Keratinocyte (primary cell): ENCODE measurements at regions not wholly inside any gene's neighbourhood (a gene's known extent, or its start where the extent isn't known, plus 50 kb on each side); places are given as distances from the start of the nearest gene placed in this dataset.
A peak's percentile ranks its signal among the peaks of the same experiment; 100 is the strongest.

ENCODE experiments used
- DNase-seq: peaks from one replicate; pipeline ENCODE4 v3.0.0-alpha.2; 2011; ENCODE audit warnings: low read depth, missing footprints, low spot score
- FAIRE-seq: peaks from 2 replicates; lab custom pipeline; 2011; peaks lifted over from hg19 to GRCh38; lab: Jason Lieb, UNC
- H2AFZ ChIP-seq: 2 replicates; pipeline ENCODE4 v1.6.0; 2012; ENCODE audit warnings: low read length, control low read depth, inconsistent platforms; ENCODE audit not compliant: control insufficient read depth
- H3K27ac ChIP-seq: 2 replicates; pipeline ENCODE4 v1.5.1; 2011; ENCODE audit warnings: low read length; ENCODE audit not compliant: control insufficient read depth, insufficient read depth
- H3K27me3 ChIP-seq: 3 replicates; pipeline ENCODE4 v1.6.0; 2011; ENCODE audit warnings: low read length; ENCODE audit not compliant: control insufficient read depth, insufficient read depth; ENCODE audit errors: extremely low read depth
- H3K36me3 ChIP-seq, 2 experiments: 2 replicates in 1 of 2; 3 replicates in 1 of 2; pipeline ENCODE4 v1.5.1; 2011; ENCODE audit warnings: low read length in 2 of 2, mild to moderate bottlenecking in 1 of 2; ENCODE audit not compliant: control insufficient read depth in 2 of 2, insufficient read depth in 2 of 2; ENCODE audit errors: extremely low read depth in 1 of 2
- H3K4me1 ChIP-seq: 3 replicates; pipeline ENCODE4 v1.5.1; 2011; ENCODE audit warnings: low read length; ENCODE audit not compliant: control insufficient read depth, insufficient read depth; ENCODE audit errors: extremely low read depth
- H3K4me2 ChIP-seq: 3 replicates; pipeline ENCODE4 v1.6.0; 2011; ENCODE audit warnings: low read depth, low read length; ENCODE audit not compliant: control insufficient read depth, insufficient read depth; ENCODE audit errors: extremely low read depth
- H3K4me3 ChIP-seq, 3 experiments: fragments of 200-600 bp in 1 of 3; sonication (generic) in 1 of 3; 2 replicates in 2 of 3; 3 replicates in 1 of 3; pipeline ENCODE4 v1.5.1; 2011 to 2016; ENCODE audit warnings: low read length in 3 of 3, mild to moderate bottlenecking in 3 of 3, control low read depth in 2 of 3, inconsistent platforms in 1 of 3, low read depth in 1 of 3, mixed read lengths in 1 of 3, mixed run types in 1 of 3, moderate library complexity in 1 of 3; ENCODE audit not compliant: control insufficient read depth in 2 of 3, insufficient read depth in 2 of 3; ENCODE audit errors: extremely low read depth in 1 of 3
- H3K79me2 ChIP-seq: 2 replicates; pipeline ENCODE4 v1.6.0; 2012; ENCODE audit warnings: low read length; ENCODE audit not compliant: control insufficient read depth, insufficient read depth
- H3K9ac ChIP-seq: 3 replicates; pipeline ENCODE4 v1.6.0; 2011; ENCODE audit warnings: low read length; ENCODE audit not compliant: control insufficient read depth, insufficient read depth; ENCODE audit errors: extremely low read depth
- H3K9me1 ChIP-seq: 3 replicates; pipeline ENCODE4 v1.6.0; 2011; ENCODE audit warnings: low read length; ENCODE audit not compliant: control insufficient read depth, insufficient read depth; ENCODE audit errors: extremely low read depth
- H3K9me3 ChIP-seq: 2 replicates; pipeline ENCODE4 v1.5.1; 2012; ENCODE audit warnings: low read depth, low read length; ENCODE audit not compliant: control insufficient read depth
- H4K20me1 ChIP-seq: 3 replicates; pipeline ENCODE4 v1.6.0; 2011; ENCODE audit warnings: low read length; ENCODE audit not compliant: control insufficient read depth, insufficient read depth; ENCODE audit errors: extremely low read depth
- EZH2 ChIP-seq: IDR thresholded peaks from one replicate; pipeline ENCODE4 v1.6.1; 2012; ENCODE audit warnings: inconsistent platforms, mild to moderate bottlenecking, low read length, moderate library complexity
- dilution Hi-C: fragments of 300-500 bp; cut with MboI; formaldehyde crosslinking; loops from one replicate; pipeline ENCODE4 v1.7.0; 2020; ENCODE audit warnings: low sequenced_read_pairs; ENCODE audit not compliant: extremely low pct_ligation_motif_present
- TF ChIP-seq, protein P1 (sequence below), 3 experiments: IDR thresholded peaks in 1 of 3; conservative IDR thresholded peaks in 1 of 3; optimal IDR thresholded peaks in 1 of 3; 2 replicates in 2 of 3; 3 replicates in 1 of 3; pipeline versions ENCODE3 to v1.5.1; 2011; ENCODE audit warnings: low read length in 3 of 3, mild to moderate bottlenecking in 3 of 3, moderate library complexity in 2 of 3, control low read depth in 1 of 3, inconsistent platforms in 1 of 3; ENCODE audit not compliant: insufficient read depth in 2 of 3; ENCODE audit errors: extremely low read depth in 1 of 3

GRCh38 chr12:93144109-93144508 lies 215.0 kb upstream of the EEA1 start:
- H3K27ac ChIP-seq, result no peak overlapping the region
- no peak overlapping the region for H3K9ac ChIP-seq
- H3K27me3 ChIP-seq, result no peaks in the 10 kb centered on the region
- no peaks in the 10 kb centered on the region for H3K36me3 ChIP-seq
- DNase-seq (no peak), FAIRE-seq (no peak)
- dilution Hi-C loops, result no loop called here
- H3K79me2 ChIP-seq, result no peaks in the 10 kb centered on the region
- H2AFZ ChIP-seq, result no peak overlapping the region
- no peaks in the 10 kb centered on the region for H3K9me1 ChIP-seq
- H3K4me2 ChIP-seq, result no peak overlapping the region
- H3K9me3 ChIP-seq, result no peaks in the 10 kb centered on the region
- peaks cover 13% of the 10 kb centered on the region for H3K4me1 ChIP-seq
- no peaks in the 10 kb centered on the region for H4K20me1 ChIP-seq
- TF ChIP-seq, protein P1, sequence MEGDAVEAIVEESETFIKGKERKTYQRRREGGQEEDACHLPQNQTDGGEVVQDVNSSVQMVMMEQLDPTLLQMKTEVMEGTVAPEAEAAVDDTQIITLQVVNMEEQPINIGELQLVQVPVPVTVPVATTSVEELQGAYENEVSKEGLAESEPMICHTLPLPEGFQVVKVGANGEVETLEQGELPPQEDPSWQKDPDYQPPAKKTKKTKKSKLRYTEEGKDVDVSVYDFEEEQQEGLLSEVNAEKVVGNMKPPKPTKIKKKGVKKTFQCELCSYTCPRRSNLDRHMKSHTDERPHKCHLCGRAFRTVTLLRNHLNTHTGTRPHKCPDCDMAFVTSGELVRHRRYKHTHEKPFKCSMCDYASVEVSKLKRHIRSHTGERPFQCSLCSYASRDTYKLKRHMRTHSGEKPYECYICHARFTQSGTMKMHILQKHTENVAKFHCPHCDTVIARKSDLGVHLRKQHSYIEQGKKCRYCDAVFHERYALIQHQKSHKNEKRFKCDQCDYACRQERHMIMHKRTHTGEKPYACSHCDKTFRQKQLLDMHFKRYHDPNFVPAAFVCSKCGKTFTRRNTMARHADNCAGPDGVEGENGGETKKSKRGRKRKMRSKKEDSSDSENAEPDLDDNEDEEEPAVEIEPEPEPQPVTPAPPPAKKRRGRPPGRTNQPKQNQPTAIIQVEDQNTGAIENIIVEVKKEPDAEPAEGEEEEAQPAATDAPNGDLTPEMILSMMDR (optimal IDR thresholded peaks at IDR 0.05 in 1 of 3, IDR thresholded peaks at IDR 0.05 in 1 of 3, conservative IDR thresholded peaks at IDR 0.05 in 1 of 3; ENCODE audit: extremely low read depth in 1 of 3, insufficient read depth in 2 of 3, low read length in 3 of 3), result no peak
- TF ChIP-seq EZH2, result no peak
- H3K4me3 ChIP-seq, result no peak overlapping the region

DNA sequence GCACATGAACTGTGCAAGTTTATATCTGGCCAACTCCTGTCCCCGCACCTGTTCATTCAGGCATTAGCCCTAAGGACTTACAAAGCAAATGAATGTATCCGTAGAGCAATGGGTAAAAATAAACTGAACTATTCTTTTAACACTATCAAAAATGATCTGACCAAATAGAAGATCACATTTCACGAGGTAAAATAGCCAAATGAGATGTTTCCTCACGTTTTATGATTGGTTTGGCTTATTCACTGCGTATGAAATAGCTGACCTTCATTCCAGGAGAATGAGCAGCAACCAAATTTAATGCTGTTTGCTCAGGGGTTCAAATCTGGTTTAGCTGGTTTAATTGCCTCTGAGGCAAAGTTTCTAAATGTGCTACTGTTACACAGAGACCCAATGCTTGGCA lies 216.0 kb upstream of the EEA1 start:
- FAIRE-seq, result peak; percentile 90
- no peak overlapping the region for H3K27ac ChIP-seq
- peak overlapping the region; percentile 18 for H3K4me2 ChIP-seq
- no peak overlapping the region for H2AFZ ChIP-seq
- H3K4me1 ChIP-seq, result peaks cover 10% of the 10 kb centered on the region
- no peak for DNase-seq
- H3K9me1 ChIP-seq, result no peaks in the 10 kb centered on the region
- H3K27me3 ChIP-seq, result no peaks in the 10 kb centered on the region
- no peaks in the 10 kb centered on the region for H3K9me3 ChIP-seq
- no peaks in the 10 kb centered on the region for H3K79me2 ChIP-seq
- H3K4me3 ChIP-seq, result no peak overlapping the region
- no peaks in the 10 kb centered on the region for H3K36me3 ChIP-seq
- dilution Hi-C loops, result no loop called here
- no peaks in the 10 kb centered on the region for H4K20me1 ChIP-seq
- no peak for TF ChIP-seq EZH2
- TF ChIP-seq, protein P1 (optimal IDR thresholded peaks at IDR 0.05 in 1 of 3, IDR thresholded peaks at IDR 0.05 in 1 of 3, conservative IDR thresholded peaks at IDR 0.05 in 1 of 3; ENCODE audit: extremely low read depth in 1 of 3, insufficient read depth in 2 of 3, low read length in 3 of 3), result no peak
- no peak overlapping the region for H3K9ac ChIP-seq
